ENCODE measurements at regions not wholly inside any gene's neighbourhood (a gene's known extent, or its start where the extent isn't known, plus 50 kb on each side); places are given as distances from the start of the nearest gene placed in this dataset.

DNA sequence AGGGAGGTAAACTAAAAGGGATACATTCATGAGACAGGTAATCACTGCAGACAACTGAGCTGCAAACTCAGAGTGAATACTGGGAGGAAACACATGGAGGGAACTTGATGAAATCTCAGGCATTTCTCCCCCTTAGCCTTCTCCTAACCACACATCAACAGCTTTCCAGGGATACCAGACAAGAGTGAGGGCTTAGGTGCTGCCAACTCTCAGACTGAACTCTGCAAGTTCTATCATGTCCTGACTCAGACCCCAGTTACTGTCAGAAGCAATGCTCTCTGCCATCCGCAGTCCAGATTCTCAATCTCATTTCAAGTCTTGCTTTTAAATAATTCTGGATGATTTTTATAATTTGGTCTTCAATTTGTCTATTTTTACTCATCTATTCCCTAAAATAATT lies 267.3 kb downstream of the LTN1 start:
- H3K4me1 Mint-ChIP-seq, result no peaks in the 10 kb centered on the region
- no peaks in the 10 kb centered on the region for H3K27me3 Mint-ChIP-seq
- intact Hi-C loops (cut with micrococcal nuclease), result no loop called here
- ATAC-seq (ENCODE audit: low read depth), result no peak
- Histone ChIP-seq H3K27me3 (replicated peaks in 1 of 4; ENCODE audit: control extremely low read depth in 1 of 4, control insufficient read depth in 3 of 4, insufficient read depth in 4 of 4, low read length in 3 of 4) (no peaks in the 10 kb centered on the region), H4K20me1 (ENCODE audit: control insufficient read depth, insufficient read depth, low read length, poor library complexity, severe bottlenecking) (no peaks in the 10 kb centered on the region), H3K9ac (ENCODE audit: low read length) (no peak overlapping the region), H3K79me2 (ENCODE audit: control insufficient read depth, insufficient read depth, low read length) (no peaks in the 10 kb centered on the region), H3K36me3 (replicated peaks in 1 of 2; ENCODE audit: control extremely low read depth in 1 of 2, control insufficient read depth in 1 of 2, extremely low read depth in 1 of 2, insufficient read depth in 2 of 2, low read length in 1 of 2) (no peaks in the 10 kb centered on the region), H3K27ac (ENCODE audit: low read length in 2 of 2) (no peak overlapping the region), H3K4me2 (replicated peaks; ENCODE audit: low read depth, low read length, poor library complexity, severe bottlenecking) (no peak overlapping the region), H2AFZ (ENCODE audit: insufficient read depth, low read depth, low read length, poor library complexity, severe bottlenecking) (no peak overlapping the region), H3K4me3 (ENCODE audit: control extremely low read depth in 1 of 5, extremely low read depth in 1 of 5, insufficient read depth in 1 of 5, low read depth in 2 of 5, low read length in 4 of 5) (no peak overlapping the region), H3K9me3 (ENCODE audit: control extremely low read depth in 1 of 3, control insufficient read depth in 2 of 3, insufficient read depth in 1 of 3, low read length in 2 of 3) (no peaks in the 10 kb centered on the region), H3K4me1 (ENCODE audit: control insufficient read depth in 2 of 2, insufficient read depth in 2 of 2, low read length in 2 of 2) (no peaks in the 10 kb centered on the region)
- no peak overlapping the region for H3K4me3 Mint-ChIP-seq
- no peaks in the 10 kb centered on the region for H3K9me3 Mint-ChIP-seq (ENCODE audit: insufficient read depth)
- POLR2A ChIA-PET, result no interaction called here
- TF ChIP-seq, protein P1, sequence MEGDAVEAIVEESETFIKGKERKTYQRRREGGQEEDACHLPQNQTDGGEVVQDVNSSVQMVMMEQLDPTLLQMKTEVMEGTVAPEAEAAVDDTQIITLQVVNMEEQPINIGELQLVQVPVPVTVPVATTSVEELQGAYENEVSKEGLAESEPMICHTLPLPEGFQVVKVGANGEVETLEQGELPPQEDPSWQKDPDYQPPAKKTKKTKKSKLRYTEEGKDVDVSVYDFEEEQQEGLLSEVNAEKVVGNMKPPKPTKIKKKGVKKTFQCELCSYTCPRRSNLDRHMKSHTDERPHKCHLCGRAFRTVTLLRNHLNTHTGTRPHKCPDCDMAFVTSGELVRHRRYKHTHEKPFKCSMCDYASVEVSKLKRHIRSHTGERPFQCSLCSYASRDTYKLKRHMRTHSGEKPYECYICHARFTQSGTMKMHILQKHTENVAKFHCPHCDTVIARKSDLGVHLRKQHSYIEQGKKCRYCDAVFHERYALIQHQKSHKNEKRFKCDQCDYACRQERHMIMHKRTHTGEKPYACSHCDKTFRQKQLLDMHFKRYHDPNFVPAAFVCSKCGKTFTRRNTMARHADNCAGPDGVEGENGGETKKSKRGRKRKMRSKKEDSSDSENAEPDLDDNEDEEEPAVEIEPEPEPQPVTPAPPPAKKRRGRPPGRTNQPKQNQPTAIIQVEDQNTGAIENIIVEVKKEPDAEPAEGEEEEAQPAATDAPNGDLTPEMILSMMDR (IDR thresholded peaks at IDR 0.05), result no peak
- TF ChIP-seq EZH2 (IDR thresholded peaks at IDR 0.05; ENCODE audit: borderline replicate concordance, insufficient read depth, low read depth, low read length, poor library complexity, severe bottlenecking), result no peak
- no CpG with 5 or more reads among the region's 1 CpG for WGBS (ENCODE audit: insufficient coverage)
- no peak for DNase-seq
- CTCF ChIA-PET, result no interaction called here
- no peak overlapping the region for H3K27ac Mint-ChIP-seq

DNA sequence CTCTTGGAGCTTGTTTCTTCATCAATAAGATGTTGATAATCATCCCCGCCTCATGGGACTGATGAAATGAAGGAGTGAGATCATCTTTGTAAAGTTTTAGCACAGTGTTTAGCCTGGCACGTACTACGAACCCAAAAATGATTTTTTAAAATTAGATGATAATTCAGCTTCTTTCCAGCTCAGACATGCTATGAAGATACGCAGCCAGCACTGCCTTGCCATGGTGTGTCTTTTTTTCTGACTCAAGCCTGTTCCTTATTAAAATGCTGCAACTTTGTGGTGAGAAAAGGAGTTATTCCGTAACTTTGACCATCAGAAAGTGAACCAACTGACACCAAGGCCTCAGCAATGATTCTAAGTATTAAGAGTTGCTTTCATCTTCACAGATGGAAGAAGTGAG lies 269.0 kb downstream of the LTN1 start:
- H3K79me2 ChIP-seq (ENCODE audit: control insufficient read depth, insufficient read depth, low read length), result no peaks in the 10 kb centered on the region
- no peak overlapping the region for H2AFZ ChIP-seq (ENCODE audit: insufficient read depth, low read depth, low read length, poor library complexity, severe bottlenecking)
- H4K20me1 ChIP-seq (ENCODE audit: control insufficient read depth, insufficient read depth, low read length, poor library complexity, severe bottlenecking), result no peaks in the 10 kb centered on the region
- H3K9ac ChIP-seq (ENCODE audit: low read length), result no peak overlapping the region
- TF ChIP-seq, protein P1 (IDR thresholded peaks at IDR 0.05), result no peak
- no peak for TF ChIP-seq EZH2 (IDR thresholded peaks at IDR 0.05; ENCODE audit: borderline replicate concordance, insufficient read depth, low read depth, low read length, poor library complexity, severe bottlenecking)
- no peaks in the 10 kb centered on the region for H3K9me3 Mint-ChIP-seq (ENCODE audit: insufficient read depth)
- WGBS (ENCODE audit: insufficient coverage), result 100% methylated on average over 3 of the region's 5 CpGs
- no peaks in the 10 kb centered on the region for H3K27me3 ChIP-seq (replicated peaks in 1 of 4; ENCODE audit: control extremely low read depth in 1 of 4, control insufficient read depth in 3 of 4, insufficient read depth in 4 of 4, low read length in 3 of 4)
- no peaks in the 10 kb centered on the region for H3K9me3 ChIP-seq (ENCODE audit: control extremely low read depth in 1 of 3, control insufficient read depth in 2 of 3, insufficient read depth in 1 of 3, low read length in 2 of 3)
- no peak overlapping the region for H3K4me3 Mint-ChIP-seq
- no peaks in the 10 kb centered on the region for H3K4me1 Mint-ChIP-seq
- no peak overlapping the region for H3K4me2 ChIP-seq (replicated peaks; ENCODE audit: low read depth, low read length, poor library complexity, severe bottlenecking)
- H3K27ac ChIP-seq (ENCODE audit: low read length in 2 of 2), result no peak overlapping the region
- DNase-seq, result no peak
- no peaks in the 10 kb centered on the region for H3K4me1 ChIP-seq (ENCODE audit: control insufficient read depth in 2 of 2, insufficient read depth in 2 of 2, low read length in 2 of 2)
- no peaks in the 10 kb centered on the region for H3K27me3 Mint-ChIP-seq
- H3K27ac Mint-ChIP-seq, result no peak overlapping the region
- CTCF ChIA-PET, result interaction anchor here (1.9 kb wide), 1 partner anchor 22 kb away, joined by 5 read pairs; no protein-coding TSS in a partner anchor
- intact Hi-C loops (cut with micrococcal nuclease), result no loop called here
- ATAC-seq (ENCODE audit: low read depth), result no peak
- H3K36me3 ChIP-seq (replicated peaks in 1 of 2; ENCODE audit: control extremely low read depth in 1 of 2, control insufficient read depth in 1 of 2, extremely low read depth in 1 of 2, insufficient read depth in 2 of 2, low read length in 1 of 2), result no peaks in the 10 kb centered on the region
- no peak overlapping the region for H3K4me3 ChIP-seq (ENCODE audit: control extremely low read depth in 1 of 5, extremely low read depth in 1 of 5, insufficient read depth in 1 of 5, low read depth in 2 of 5, low read length in 4 of 5)
- POLR2A ChIA-PET, result no interaction called here
